ENCODE measurements at regions not wholly inside any gene's neighbourhood (a gene's known extent, or its start where the extent isn't known, plus 50 kb on each side); places are given as distances from the start of the nearest gene placed in this dataset.

GRCh38 chr4:130403221-130403620 is 1307.3 kb downstream of the C4orf33 start:
- no peaks in the 10 kb centered on the region for H3K36me3 ChIP-seq
- intact Hi-C loops (cut with DNase I; ENCODE audit: low total_unique reads) = no loop called here
- no peak overlapping the region for H3K4me3 ChIP-seq
- H3K27ac ChIP-seq = no peak overlapping the region
- H3K4me1 ChIP-seq = no peaks in the 10 kb centered on the region
- no peak for DNase-seq
- H3K9me3 ChIP-seq = no peaks in the 10 kb centered on the region
- TF ChIP-seq CTCF (IDR thresholded peaks at IDR 0.05) = no peak
- H3K27me3 ChIP-seq = no peaks in the 10 kb centered on the region

- no peaks in the 10 kb centered on the region for H3K36me3 ChIP-seq
- H3K27ac ChIP-seq = no peak overlapping the region
- no peaks in the 10 kb centered on the region for H3K4me1 ChIP-seq
- no peak for TF ChIP-seq CTCF (IDR thresholded peaks at IDR 0.05)
- intact Hi-C loops (cut with DNase I; ENCODE audit: low total_unique reads) = no loop called here
- H3K4me3 ChIP-seq = no peak overlapping the region
- no peak for DNase-seq
- no peaks in the 10 kb centered on the region for H3K9me3 ChIP-seq
- H3K27me3 ChIP-seq = no peaks in the 10 kb centered on the region
Measured at GRCh38 chr4:130416228-130416627, 1320.3 kb downstream of the C4orf33 start.

- H3K9me3 ChIP-seq = no peaks in the 10 kb centered on the region
- no peak overlapping the region for H3K4me3 ChIP-seq
- intact Hi-C loops (cut with DNase I; ENCODE audit: low total_unique reads) = no loop called here
- no peaks in the 10 kb centered on the region for H3K36me3 ChIP-seq
- H3K27ac ChIP-seq = no peak overlapping the region
- no peak for DNase-seq
- TF ChIP-seq CTCF (IDR thresholded peaks at IDR 0.05) = no peak
- H3K27me3 ChIP-seq = no peaks in the 10 kb centered on the region
- no peaks in the 10 kb centered on the region for H3K4me1 ChIP-seq
Measured at GRCh38 chr4:130419211-130419975, 1323.4 kb downstream of the C4orf33 start.

- H3K4me1 ChIP-seq = no peaks in the 10 kb centered on the region
- no peaks in the 10 kb centered on the region for H3K36me3 ChIP-seq
- H3K27ac ChIP-seq = no peak overlapping the region
- no peaks in the 10 kb centered on the region for H3K9me3 ChIP-seq
- H3K4me3 ChIP-seq = no peak overlapping the region
- intact Hi-C loops (cut with DNase I; ENCODE audit: low total_unique reads) = no loop called here
- no peak for TF ChIP-seq CTCF (IDR thresholded peaks at IDR 0.05)
- no peak for DNase-seq
- H3K27me3 ChIP-seq = no peaks in the 10 kb centered on the region
Measured at GRCh38 chr4:130422261-130422660, 1326.3 kb downstream of the C4orf33 start.

GRCh38 chr4:130424211-130424610 is 1328.3 kb downstream of the C4orf33 start:
- DNase-seq = no peak
- no peaks in the 10 kb centered on the region for H3K9me3 ChIP-seq
- no peak overlapping the region for H3K27ac ChIP-seq
- intact Hi-C loops (cut with DNase I; ENCODE audit: low total_unique reads) = no loop called here
- no peaks in the 10 kb centered on the region for H3K27me3 ChIP-seq
- H3K4me3 ChIP-seq = no peak overlapping the region
- TF ChIP-seq CTCF (IDR thresholded peaks at IDR 0.05) = no peak
- H3K4me1 ChIP-seq = no peaks in the 10 kb centered on the region
- no peaks in the 10 kb centered on the region for H3K36me3 ChIP-seq
